ENCODE measurements at regions not wholly inside any gene's neighbourhood (a gene's known extent, or its start where the extent isn't known, plus 50 kb on each side); places are given as distances from the start of the nearest gene placed in this dataset.

DNA sequence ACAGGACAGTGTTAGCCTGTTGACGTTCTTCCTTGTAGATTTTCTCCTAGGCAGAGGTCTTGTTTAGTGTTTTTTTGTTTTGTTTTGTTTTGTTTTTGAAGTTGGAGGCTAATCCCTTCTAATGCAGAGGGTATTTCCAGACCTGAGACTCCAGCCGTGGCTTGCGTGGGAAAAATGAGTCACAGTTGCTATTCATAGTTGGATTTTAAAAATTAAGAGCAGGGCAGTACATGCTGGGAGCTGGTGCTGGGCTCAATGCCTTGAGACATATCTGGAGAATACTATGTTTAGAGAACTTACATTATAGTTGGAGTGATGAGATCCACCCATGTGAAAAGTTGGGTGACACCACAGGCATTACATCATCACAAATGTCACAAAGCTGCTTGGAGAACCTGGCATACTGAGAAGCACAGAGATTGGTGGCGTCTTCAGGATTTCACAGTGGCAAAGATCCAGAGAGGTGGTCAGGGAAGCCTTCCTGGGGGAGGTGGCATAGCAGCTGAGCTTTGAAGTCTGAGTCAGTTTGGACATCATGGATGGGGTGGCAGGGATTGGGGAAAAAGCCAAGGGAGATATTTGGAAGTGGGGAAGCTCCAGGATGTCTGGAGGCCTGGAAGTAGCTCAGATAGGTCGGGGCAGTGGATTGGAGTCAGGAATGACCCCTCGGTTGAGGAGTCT is 249.4 kb downstream of the LOXHD1 start:
- no peak for DNase-seq (ENCODE audit: low read depth in 2 of 2)

DNA sequence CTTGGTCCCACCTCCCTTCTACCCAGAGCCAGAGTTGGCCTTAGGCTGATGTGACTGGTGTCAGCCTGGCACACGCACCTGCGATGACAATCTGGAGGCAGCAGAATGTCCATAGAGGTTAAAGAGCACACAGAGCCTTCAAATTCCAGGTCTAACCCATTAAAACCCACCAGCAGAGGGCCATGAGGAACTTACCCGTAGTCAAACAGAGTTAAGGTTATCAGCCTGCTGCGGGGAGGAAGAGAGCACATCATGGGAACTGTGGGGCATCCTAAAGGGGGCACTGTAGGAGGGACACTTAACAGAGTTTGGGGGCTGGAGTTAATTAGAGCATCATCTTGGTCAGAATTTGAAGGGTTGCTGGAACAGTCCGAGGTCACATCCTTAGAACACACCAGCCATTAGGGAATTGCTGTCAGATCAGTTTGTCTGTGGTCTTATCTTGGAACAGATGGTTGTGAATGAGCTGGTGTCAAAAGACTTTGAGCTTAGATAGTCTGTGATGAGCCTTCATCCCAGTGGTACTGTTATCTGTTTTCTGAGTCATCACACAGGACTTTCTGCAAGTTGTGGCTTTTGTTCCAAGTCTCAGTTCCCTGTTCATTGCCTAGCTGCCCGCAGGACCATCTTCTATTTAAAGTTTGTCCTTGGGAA is 248.6 kb downstream of the LOXHD1 start:
- DNase-seq (ENCODE audit: low read depth in 2 of 2) = no peak

GRCh38 chr18:46411191-46411828 is 245.7 kb downstream of the LOXHD1 start:
- DNase-seq (ENCODE audit: low read depth in 2 of 2) = no peak

GRCh38 chr18:46411867-46412690 is 244.9 kb downstream of the LOXHD1 start:
- DNase-seq (ENCODE audit: low read depth in 2 of 2) = no peak

- no peak for DNase-seq (ENCODE audit: low read depth in 2 of 2)
Measured at GRCh38 chr18:46412916-46413315, 244.1 kb downstream of the LOXHD1 start.

GRCh38 chr18:46413684-46414083 is 243.3 kb downstream of the LOXHD1 start:
- DNase-seq (ENCODE audit: low read depth in 2 of 2) = no peak

- no peak for DNase-seq (ENCODE audit: low read depth in 2 of 2)
Measured at GRCh38 chr18:46414863-46415262, 242.2 kb downstream of the LOXHD1 start.

GRCh38 chr18:46415532-46416252 is 241.3 kb downstream of the LOXHD1 start:
- no peak for DNase-seq (ENCODE audit: low read depth in 2 of 2)

DNA sequence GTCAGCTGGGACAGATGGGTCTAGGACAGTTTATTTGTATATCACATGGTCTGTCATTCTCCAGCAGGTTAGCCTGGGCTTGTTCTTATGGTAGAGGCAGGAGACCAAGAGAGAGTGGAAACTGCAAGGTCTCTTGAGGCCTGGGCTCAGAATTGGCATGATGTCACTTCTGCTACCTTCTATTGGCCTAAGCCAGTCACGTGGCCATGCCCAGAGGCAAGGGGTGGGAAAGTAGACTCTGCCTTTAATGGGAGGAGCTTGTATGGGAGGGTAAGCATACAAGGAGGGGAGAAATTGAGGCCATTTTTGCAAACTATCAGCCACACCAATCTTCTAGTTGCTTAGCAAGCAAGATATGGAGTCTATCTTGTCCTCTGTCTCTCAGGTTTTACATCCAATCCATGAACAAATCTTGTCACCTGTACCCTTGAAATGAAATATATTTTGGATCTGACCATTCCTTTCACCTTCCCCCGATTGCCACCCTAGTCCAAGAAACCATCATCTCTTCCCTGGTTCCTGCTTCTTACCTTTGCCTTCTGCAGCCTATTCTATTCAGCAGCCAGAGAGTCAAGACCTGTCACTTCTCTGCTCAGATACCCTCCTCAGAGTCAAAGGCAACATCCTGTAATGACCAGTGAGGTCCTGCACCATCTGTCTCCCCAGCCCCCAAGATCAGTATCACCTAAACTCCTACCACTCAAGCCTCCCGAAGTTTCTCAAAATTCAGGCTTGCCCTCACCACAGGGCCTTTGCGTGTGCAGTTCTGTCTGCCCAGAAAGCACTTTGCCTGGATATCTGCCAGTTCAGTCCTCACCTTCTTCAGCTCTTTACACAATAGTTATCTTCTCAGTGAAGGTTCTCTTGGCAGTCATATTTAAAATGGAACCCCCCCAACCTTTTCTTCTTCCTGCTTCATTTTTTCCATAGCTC is 240.0 kb downstream of the LOXHD1 start:
- DNase-seq (ENCODE audit: low read depth in 2 of 2) = no peak

GRCh38 chr18:46418663-46419260 is 238.3 kb downstream of the LOXHD1 start:
- no peak for DNase-seq (ENCODE audit: low read depth in 2 of 2)

GRCh38 chr18:46419391-46420141 is 237.5 kb downstream of the LOXHD1 start:
- no peak for DNase-seq (ENCODE audit: low read depth in 2 of 2)

GRCh38 chr18:46421973-46422551 is 235.0 kb downstream of the LOXHD1 start:
- DNase-seq (ENCODE audit: low read depth in 2 of 2) = no peak

- DNase-seq (ENCODE audit: low read depth in 2 of 2) = no peak
Measured at GRCh38 chr18:46422552-46423055, 234.4 kb downstream of the LOXHD1 start.

DNA sequence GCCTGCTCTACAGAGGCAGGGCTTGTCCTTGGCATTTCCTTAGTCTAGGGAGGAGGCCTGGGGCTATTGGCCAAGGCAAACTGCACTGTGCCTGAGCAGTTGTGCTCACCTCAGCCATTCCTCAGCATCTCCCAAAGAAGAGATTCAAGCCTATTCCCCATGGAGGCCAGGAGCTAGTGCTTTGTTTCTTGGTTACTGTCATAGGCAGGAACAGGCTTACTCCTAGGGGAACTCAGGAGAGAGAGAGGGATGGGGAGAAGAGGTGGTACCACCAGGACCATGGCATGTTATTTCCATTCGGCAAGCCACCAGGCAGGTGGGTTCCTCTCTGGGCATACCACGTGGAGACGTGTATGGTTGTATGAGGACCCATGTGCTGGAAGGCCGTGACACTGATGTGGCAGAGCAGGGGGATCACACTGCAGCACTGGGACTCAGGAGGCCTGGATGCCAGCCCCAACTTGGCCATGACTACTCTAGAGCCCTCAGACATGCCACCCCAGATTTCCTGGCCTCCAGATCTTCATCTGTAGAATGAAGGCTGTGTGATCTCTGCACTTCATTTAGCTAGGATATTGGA is 233.7 kb downstream of the LOXHD1 start:
- no peak for DNase-seq (ENCODE audit: low read depth in 2 of 2)

DNA sequence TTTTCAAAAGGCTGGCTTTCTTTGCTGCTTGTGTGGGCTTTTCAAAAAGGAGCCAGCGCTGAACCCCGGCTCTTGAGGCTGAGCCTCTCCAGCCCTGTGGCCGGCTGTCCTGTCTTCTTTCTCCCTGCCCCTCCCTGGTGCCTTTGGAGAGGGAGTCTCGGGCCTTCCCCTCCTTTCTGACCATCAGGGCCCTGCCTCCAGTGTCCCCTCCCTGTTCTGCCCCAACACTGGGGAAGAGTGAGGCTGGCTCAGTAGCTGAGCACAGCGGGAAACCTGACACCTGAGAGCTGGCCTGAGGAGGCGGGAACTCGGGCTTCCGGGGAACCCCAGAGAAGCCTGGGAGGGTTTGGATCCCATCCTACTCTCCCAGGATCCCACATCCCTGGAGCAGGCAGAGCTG is 232.1 kb downstream of the LOXHD1 start:
- no peak for DNase-seq (ENCODE audit: low read depth in 2 of 2)

- DNase-seq (ENCODE audit: low read depth in 2 of 2) = no peak
Measured at GRCh38 chr18:46425511-46425910, 231.5 kb downstream of the LOXHD1 start.

- no peak for DNase-seq (ENCODE audit: low read depth in 2 of 2)
Measured at GRCh38 chr18:46426021-46426678, 230.9 kb downstream of the LOXHD1 start.

GRCh38 chr18:46426679-46427047 is 230.4 kb downstream of the LOXHD1 start:
- no peak for DNase-seq (ENCODE audit: low read depth in 2 of 2)
